GM19035 (cell line): ENCODE measurements at regions not wholly inside any gene's neighbourhood (a gene's known extent, or its start where the extent isn't known, plus 50 kb on each side); places are given as distances from the start of the nearest gene placed in this dataset.

Experiments
- ATAC-seq: cut with Tn5 transposase; IDR thresholded peaks from one replicate; pipeline ENCODE4 v1.9.1; 2021; ENCODE audit not compliant: unreplicated experiment

DNA sequence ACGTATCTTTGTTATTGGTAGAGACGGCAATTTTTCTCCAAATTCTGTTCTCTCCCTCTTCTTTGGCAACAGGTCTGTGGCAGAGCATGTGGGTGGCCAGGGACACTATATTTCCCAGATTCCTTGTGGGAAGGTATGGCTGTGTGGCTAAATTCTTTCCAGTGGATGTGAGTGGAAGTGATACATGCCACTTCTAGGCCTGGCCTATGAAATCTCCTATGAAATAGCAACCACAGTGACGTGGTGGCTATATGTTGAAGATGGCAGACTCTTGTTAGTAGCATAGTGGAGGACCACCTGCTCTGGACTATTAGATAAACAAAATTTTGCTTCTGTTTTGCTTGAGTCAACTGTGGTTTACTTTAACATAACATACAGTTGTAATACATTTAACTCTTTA lies 243.3 kb downstream of the IL20RB start:
- ATAC-seq = no peak

DNA sequence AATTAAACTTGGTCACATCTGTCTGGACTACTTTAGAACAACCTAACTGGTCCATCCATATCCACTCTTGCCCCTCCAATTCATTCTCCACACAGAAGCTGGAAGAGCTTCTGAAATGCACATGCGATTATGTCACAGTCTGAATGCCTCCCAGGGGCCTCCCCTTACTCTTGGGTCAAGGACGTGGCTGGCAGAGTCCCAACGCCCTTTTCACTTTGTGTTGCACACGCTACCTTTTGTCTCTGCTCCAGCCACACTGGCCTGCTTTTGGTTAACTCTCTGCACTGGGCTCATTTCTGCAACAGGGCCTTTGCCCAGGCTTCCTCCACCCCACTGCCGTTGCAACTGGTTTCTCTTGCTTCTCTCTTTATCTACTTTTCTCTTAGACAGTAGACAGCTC lies 245.2 kb downstream of the IL20RB start:
- no peak for ATAC-seq

DNA sequence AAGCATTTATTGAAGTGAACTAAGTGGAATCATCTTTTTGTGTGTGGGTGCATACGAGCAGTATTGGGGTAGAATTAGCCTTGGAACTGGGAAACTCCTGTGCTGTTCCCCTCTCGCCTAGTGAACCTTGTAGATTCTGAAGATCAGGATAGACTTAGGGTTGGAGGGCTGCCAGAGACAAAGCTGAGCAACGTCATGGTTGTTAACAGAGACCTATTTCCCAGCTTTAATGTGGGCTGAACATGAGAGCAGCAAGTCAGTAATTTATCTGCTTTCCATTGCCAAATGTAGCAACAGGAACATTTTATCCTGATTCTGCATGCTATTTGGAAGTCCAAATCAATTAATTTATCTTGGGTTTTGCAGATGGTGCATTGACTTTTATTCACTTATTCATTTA lies 246.6 kb downstream of the IL20RB start:
- no peak for ATAC-seq

DNA sequence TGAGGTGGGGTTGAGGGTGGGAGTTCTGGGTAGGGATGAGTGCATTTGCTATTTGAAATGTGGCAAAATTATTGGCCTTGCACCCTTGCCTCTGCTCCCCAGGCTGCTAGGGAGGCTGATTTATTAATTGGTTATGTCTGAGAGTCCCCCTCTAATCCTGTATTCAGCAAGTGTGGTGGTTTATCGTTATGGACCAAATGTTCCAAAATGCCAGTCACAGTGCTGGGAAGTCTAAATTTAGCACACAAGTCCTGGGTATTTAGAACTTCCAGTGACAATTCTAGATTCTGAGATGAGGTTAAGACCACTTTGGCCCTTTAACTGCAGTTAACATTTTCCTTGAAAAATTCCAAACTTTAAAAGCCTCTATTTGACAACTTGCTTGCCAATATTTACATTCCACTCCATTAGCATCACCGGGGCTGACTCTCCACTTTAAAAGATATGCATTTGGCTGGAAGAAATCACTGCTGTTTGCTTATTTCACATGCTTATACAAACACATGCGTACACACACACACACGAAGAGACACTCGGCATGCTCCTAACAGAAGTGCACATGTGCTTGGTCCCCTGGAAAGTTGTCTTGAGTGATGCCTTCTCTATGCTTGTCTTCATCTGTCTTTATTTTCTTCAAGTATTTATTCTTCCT lies 247.7 kb downstream of the IL20RB start:
- ATAC-seq = no peak

DNA sequence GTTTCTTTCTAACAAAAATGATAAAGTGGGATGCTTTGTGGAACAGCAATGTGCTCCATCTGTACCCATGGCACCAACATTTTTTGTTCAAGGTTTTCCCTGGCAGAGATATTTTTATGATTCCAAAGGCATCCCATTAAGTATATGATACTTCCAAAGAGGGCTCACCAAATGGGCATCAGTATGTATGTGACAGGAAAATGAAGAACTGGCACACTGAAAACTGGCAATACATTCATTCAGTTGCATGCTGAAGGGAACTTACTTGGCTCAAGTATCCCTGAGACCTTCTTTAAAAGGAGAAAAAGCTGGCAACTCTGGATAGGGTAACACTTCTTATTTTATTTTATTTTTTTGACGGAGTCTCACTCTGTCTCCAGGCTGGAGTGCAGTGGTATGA lies 249.8 kb downstream of the IL20RB start:
- no peak for ATAC-seq

DNA sequence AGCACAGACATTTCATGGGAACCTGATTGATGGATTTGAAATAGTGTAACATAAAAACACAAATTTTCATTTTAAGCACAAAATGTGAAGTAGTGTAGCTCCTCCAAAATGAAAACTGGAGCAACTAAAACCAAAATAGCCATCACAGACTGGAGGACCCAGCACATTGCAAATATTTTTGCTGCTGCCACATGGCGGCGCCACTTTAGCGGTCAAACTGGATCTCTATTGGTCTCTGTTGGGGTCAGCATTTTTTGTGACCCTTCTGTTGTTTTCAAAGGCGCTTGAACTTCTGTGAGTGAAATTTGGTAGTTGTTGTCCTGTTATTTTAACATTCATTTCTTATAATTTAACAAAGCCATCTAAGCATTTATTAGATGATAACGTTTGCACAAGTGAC lies 259.9 kb downstream of the IL20RB start:
- ATAC-seq = no peak

DNA sequence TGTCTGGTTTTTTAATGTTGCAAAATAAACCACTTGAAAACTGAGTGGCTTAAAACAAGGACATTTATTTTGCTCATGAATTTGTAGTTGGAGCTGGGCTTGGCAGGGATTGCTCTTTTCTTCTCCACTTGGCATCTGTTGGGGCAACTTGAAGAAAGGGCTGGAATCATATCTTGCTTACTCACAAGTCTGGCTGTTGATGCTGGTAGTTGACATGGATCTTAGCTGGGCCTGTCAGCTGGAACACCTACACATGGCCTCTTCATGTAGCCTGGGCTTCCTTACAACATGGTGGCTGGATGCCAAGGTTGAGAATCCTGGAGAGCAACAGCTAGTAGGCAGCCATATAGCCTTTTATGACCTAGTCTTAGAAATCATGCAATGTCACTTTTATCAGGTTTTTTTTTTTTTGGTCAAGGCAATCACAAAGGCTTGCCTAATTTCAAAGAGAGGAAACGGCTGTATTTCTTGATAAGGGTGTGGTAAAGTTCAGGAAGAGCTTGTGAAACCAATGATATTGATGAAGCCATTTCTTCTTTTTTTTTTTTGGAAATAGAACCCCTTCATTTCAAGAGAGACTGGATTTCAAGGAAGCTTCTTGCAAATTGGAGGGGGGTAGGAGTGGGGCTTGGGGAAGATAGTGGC lies 262.1 kb downstream of the IL20RB start:
- ATAC-seq = no peak

DNA sequence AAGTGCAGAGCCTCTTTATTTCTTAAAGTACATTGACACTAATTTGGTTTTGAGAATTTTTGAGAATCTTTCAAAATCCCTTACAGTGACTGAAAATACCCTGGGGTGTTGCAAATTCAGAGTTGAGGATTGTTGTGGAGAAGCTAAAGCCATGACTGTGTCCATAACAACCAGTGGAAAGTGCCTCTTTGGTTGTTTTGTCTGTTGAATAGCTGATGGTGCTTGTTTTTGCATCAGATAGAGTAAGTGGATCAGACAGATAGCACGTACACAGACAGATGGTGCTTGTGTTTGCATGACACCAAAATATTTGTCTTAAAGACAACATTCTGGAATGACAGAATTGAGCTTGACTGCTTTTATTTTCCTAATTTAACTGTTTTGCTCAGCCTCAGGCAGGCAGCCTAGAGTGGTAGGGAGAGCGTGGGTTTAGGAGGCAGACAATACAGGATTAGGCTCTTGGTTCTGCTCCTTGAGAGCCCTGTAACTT lies 265.0 kb downstream of the IL20RB start:
- no peak for ATAC-seq

DNA sequence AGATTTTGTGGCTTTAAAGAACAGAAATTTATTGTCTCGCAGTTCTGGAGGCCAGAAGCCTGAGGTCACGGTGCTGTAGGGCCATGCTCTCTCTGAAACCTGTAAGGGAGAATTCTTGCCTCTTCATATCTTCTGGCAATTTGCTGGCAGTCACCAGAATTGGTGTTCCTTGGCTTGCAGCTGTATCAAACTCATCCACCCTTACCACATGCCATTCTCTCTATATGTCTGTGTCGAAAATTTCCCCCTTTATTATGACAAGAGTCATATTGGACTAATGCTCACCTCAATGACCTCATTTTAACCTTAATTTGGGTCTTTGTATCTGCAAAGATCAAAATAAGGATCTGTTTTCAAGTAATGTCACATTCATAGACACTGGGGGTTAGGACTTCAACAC lies 266.7 kb downstream of the IL20RB start:
- no peak for ATAC-seq

DNA sequence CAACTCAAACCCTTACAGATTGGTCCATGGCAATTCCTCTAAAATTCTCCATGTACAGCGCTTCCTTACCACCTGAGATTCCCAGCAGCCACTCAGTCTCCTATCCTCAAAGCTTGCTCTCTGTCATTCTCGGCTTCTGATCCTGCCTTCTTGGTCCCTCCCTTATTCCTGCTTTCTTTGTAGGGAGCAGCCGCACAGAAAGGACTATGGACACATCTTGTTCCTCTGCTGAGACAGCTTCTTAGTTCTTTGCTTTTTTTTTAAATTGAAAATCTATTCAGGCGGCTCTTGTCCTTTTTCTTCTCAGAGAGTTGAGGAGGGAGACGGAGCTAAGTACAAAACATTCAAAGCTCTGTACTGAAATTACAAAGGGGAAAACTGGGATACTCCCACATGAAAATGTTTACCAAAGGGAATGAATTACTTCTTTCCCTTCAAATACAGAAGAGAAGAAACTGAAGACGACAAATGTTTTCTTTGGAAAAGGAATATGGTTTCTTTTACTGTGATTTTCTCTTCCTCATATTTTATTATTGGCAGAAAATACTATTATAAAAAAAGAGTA lies 285.1 kb downstream of the IL20RB start:
- ATAC-seq = no peak

DNA sequence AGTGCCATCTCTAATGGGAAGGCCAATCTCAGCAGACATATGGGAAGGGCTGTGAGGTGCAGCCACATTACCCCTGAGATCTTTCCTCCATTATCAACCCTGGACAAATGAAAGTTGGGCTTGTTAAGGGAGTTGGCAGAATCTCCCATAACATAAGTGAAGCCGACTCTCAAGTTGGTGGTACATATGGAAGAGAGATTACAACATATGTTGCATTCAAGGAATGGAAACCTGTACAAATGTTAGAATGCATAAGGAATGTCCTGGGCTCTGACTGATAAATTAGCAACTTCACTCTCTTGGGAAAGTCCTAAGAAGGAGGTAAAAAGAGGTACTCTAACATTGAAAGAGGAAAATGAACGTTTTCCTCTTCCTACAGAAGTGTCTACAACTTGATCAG lies 288.7 kb downstream of the IL20RB start:
- ATAC-seq = no peak

DNA sequence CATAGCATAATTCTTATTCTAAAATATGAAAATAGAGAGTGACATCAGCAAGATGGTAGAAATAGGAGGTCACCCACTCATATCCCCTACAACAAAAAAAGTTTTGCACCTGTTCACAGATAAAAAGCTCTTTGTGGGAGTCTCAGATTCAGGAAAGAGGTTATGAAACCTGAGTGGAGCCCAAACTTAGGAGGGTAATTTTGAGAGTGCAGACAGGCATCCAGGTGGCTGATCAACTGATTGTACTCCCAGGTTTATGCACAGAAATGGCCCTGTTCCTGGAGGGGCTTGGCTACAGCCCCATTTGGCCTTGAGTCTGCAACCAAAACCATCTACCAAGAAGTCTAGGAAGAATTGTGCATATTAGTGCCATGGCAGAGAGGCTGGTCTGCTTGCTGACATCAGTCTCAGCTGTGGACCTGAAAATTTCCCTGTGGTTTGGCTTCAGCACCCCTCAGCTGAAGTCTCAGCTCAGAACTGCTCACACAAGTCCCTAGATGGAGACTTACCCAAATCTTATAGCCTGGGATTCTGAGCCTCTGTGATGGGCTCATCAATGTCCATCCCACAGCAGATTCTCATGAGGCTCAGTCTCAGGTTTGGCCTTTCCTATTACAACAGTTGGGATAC lies 291.6 kb downstream of the IL20RB start:
- no peak for ATAC-seq

DNA sequence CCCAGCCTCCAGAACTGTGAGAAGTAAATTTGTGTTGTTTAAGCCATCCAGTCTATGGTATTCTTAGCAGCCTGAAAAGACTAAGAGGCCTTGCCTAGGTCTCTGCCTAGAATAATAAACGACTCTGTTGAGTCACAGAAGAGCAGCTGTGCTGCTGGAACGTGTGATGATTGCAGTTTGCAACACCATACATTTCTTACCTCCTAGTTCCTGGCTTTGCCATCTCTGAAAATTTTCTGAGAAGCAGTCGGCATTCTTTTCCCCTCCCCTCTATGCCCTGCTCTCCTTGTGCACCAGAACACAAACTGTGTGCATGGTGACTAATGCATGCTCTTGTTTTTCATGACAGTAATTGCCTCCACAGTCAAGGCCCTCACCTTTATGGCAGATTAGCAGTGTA lies 301.3 kb downstream of the IL20RB start:
- ATAC-seq = no peak

DNA sequence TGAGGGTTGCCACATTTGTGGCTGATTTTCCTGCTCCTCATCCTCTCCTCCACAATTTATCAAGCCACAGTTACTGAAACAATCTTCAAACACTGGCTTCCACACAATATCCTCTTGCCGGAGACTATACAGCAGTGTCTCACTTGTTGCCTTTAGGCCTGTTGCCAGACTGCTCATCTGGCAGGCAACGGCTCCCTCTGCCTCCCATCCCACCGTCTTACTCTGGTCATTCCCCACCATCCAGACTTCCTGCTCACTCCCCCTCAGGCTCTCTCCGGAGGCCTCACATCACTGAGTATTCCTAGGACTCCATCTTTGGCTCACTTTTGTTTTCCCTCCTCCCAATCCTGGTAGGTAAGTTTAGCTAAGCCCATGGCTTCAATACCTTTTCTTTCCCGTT lies 301.9 kb downstream of the IL20RB start:
- ATAC-seq = no peak

DNA sequence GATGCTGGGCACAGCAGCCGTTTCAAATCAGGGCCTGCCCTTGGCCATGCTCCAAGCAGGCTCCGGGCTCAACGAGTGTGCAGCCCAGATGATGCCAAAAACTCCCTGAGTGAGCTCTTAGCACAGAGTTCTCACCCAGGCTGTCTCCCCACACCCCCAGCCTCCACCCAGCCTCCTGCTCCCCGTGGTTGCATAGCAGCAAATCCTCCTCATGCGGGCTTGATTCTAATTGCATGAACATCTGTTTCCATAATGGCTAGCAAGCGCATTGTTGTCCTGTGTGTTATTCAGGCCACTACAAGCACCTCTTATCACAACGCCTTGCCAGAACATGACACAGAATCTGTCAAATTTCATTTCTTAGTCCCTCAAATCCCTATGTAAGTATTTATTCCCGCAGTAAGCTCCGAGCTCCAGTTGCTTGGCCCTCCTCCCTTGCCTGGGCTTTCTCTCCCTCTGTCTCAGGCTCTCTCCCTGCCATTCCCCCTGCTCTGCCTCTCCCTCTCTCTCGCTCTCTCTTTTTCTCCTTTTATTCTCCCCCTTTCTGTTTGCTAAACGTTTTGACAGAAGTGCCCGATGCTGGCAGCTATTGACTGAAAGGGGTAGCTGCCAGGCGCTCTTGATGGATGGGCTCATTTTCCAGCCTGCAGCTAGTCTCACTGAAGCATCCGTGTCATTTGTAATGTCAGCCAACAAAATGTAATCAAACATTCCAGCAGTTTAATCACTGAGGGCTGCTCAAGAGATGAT lies 306.5 kb downstream of the IL20RB start:
- ATAC-seq = no peak

DNA sequence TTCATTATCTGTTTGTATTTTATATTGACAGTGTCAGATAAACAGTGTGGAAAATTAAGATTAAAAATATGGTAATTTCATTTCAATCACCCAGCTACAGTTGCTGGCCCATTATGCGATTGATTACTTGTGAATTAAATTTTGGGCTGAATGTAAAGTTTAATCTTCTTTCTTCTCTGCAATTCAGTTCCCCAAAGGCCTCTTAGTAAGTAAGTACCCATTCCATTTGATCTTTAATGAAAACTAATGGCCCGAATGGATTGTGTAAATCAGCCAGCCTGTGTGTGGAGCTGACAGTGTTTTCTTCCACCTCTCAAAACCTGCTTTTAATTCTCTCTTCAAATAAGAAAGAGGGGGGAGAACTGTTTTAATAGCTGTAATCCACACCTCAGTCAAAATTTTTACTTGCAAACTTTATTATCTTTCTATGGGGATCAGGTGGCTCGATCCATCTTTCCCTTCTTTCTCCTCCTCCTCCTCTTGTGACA lies 307.1 kb downstream of the IL20RB start:
- no peak for ATAC-seq

DNA sequence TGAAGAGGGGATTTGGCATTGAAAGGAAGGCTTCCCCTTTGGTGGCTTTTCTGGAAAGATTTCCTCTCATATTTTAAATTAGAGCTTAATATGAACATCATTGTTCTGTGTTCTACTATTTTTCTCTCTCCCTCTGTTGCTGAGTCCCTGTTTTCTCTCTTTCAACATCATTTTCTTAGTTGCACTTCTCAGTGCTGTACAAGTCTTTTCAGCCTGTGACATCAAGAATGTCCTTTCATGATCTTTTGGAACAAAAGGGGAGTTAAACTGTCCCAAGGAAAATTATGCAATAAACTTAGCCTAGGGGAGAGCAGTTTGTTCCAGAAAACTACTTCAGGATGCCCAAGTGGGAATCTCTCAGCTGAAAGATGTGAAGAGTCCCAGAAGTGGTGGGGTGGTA lies 325.1 kb downstream of the IL20RB start:
- no peak for ATAC-seq

DNA sequence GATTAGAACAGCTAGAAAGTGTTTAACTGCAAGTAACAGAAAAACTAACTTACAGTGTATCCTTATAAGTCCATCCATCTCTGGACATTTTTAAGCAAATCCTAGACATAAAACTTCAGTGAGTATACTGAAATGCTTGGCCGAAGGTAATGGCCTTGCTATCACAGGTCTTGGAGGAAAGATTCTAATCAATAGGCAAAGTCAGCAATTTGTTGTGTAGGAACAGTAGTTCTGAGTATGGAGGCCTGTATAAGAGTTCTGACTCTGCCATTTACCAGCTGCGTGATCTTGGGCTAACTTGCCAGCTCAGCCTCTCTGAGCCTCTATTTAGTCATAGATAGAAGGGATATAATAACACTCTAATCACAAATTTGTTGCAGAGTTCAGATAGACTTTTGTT lies 328.1 kb downstream of the IL20RB start:
- ATAC-seq = no peak

DNA sequence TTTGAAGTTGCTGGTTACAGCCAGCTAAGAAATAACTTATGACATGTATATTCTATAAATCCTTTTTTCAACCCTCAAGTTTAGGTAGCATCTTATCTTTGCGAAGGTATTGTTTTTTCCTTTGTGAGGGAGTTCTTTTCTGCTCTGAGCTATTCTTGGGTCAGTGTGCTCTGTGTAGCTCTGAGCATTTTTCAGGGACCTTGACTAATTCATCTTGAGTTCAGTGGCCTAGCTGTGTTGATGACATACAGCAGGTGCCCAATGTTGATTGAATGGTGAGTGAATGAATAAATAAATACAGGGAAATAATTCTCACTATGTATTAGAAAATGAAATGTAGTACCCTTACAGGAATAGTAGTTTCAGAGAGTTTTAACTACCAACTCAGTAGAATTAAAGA lies 335.3 kb downstream of the IL20RB start:
- ATAC-seq = no peak

DNA sequence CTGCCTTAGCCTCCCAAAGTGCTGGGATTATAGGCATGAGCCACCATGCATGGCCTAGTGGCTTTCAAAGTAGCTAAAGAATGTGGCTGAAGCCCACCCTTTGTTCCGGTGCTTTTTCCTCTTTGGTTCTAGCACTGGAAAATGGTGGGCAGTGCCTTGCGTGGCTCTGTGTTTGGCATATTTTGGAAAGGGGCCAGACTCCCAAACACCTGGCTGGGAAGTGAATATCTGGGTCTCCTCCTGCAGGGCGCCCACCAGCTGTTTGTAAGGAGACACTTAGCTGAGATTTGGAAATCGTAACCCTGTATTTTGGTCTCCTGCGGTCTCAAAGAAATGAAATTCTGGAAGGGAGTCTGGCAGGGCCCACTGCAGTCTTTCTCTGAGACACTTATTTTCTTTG lies 336.4 kb downstream of the IL20RB start:
- ATAC-seq = no peak

DNA sequence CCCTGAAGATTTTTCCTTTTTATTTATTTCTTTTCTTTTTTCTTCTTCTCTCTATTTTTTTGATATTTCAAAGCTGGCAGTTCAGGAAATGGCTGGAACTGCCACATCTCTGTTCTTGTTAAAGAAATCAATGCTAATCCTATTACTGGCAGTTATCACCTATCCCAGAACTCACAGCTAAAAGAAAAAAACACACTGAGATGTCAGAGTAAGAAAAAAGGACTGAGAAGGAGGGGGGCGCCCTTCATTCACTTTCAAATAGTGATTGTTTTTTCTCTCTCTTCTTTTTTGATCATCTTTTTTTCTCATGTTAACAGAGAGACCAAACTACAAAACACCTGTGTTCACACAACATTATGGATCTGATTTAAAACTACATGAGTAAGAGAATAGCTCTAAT lies 337.1 kb downstream of the IL20RB start:
- no peak for ATAC-seq
